ENCODE measurements at regions not wholly inside any gene's neighbourhood (a gene's known extent, or its start where the extent isn't known, plus 50 kb on each side); places are given as distances from the start of the nearest gene placed in this dataset.

DNA sequence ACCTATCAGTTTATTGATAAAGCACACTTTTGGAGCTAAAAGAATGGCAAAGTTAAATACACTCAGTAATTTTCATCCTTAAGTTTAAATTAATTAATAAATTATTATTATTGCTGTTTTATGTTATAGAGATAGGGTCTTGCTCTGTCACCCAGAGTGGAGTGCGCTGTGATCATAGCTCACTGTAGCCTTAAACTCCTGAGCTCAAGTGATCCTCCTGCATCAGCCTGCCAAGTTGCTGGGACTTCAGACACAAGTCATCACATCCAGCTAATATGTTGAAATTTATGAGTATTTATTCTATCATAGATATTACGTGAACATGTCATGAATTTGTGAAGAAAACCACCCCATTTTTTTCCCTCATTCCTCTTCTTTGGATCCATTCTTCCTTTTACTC lies 64.2 kb downstream of the GJA1 start:
- DNase-seq, result no peak

DNA sequence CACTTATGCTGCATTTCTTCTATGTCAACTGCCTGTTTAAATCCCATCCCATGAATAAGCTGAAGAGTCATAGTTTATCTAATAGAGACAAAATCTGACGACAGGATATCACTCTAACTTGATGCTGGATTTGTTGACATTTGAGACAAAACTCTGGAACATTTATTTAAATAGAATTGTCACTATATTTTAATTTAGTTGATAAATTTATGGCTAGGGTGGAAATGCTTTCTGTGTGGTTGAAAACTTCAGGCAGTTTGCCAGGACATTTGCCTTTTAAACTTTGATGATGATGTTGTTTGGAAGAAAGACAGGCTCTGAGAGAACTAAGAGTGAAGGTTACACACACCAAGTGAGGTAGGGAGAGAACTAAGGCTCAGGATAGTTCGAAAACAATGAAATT lies 68.1 kb downstream of the GJA1 start:
- DNase-seq, result no peak

DNA sequence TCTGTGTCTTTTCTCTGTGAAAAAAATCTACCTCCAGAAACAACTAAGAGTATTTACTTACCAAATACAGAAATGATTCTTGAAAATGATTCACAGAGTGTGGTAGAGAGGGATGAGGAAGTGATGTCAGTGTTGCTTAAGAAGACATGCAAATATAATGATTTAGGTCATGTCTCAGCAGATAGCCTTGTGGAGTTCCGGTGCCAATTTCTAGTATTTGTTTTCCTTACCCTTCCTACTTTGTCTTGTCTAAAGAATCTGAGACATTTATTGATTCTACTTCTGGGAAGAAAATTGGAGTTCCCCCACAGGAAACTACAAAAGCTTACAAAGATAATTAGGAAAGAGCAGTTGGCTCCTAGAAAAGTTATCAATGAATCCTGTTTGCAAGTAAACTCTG lies 68.8 kb downstream of the GJA1 start:
- no peak for DNase-seq

DNA sequence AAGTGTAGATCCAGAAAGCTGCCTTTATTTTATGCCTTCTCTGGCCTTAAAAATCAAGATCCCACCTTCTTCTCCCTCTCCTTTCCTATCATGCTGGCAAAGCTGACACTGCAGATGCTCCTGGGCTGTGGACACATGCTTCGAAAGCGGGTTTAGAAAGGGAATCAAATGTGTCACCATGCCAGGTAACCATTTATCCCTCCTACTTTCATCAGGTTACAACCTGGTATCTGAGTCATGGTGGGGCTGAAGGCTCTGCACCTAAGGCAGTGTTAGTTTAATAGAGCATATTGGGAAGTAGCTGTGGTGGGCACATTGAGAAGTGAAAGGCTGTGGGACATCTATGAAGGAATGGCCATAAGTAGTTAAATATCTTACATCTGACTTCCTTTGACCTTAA lies 69.8 kb downstream of the GJA1 start:
- no peak for DNase-seq

DNA sequence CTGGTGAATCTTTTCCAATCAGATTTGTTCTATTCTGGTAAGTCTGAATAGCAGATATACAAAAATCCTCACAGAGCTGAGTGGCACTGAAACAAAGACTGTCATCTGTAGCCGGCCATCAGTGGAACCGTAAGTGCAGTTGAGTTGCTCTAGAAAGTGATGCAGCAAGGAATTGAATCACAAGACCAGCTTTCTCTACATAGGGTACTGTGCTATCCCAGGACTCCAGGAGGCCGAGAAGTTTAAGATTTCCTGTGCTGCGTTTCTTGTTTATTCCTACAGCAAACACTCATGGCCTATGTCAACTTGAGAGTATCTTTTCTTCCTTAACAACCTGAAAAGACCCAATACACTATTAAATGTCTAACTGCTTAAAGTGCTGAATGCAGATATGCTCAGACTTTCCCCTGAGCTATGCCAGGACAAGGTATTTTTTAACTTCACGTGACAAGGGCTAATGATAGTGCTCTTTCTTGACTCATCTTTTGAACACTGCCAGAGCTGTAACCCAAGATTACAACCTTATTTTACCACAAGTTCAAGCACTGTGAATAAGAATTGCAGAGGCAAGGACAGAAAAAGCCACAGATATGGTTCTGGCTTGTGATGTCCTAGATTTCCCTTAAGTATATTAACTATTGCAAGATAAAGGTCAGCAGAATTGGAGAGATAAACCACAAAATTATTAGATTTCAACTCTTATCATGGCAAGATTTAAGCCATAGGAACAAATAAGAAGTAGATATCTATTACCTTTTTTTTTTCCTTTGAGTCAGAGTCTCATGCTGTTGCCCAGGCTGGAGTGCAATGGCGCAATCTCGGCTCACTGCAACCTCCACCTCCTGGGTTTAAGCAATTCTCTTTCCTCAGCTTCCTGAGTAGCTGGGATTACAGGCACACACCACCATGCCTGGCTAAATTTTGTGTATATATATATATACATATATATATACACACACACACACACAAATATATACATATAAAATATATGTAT lies 71.6 kb downstream of the GJA1 start:
- DNase-seq, result no peak

DNA sequence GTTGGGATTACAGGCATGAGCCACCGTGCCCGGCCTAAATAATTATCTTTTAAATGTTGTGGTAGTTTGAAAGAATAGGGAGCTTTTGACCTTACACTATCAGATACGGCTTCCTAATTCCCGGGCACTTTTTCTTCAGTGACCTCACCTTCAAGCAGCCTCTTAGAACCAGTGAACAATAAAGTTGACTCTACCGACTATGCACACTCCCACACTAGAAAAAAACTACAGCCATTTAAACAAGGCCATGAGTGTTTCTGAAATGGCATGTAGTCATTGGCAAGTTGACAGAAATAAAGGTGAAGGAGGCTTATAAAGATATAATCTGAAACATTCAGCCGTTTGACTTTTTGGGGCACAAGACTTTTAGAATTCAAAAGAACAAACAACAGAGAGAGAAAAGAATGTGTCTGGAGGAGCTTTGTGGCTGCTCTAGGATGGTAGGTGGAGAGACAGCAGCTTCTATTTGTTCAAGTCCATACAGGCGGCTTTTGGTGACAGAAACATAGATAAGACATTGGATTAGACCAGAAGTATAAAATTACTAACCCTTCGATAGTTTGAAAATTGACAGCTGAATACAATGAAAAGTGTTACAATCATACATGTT lies 75.2 kb downstream of the GJA1 start:
- no peak for DNase-seq

DNA sequence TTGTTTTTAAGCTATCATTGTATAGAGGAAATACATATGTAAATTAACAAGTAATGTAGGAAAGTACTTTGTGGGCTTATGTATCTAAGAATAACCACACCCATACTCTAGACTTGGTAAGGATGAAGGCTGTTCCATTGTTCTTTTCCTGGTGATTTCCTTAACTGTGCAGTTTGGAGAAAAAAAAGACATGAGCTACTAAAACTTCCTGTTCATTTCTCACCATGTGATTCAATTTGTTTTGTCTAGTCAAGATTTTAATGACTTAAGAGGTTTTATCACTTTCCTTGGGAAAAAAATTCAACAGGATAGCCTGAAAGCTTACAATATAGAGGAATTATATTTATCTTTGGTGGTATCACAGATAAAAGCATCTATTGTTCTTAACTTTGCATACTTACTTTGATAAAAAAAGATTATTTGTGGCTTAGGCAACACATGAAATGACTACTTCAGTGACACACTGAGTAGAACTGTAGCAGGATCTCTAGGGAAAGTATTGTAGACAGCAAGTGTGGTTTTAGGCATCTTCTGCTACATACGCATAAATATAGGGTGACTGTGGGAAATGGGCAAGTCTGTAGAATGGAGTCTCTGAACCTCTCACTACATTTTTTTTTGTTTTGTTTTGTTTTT lies 80.3 kb downstream of the GJA1 start:
- no peak for DNase-seq

DNA sequence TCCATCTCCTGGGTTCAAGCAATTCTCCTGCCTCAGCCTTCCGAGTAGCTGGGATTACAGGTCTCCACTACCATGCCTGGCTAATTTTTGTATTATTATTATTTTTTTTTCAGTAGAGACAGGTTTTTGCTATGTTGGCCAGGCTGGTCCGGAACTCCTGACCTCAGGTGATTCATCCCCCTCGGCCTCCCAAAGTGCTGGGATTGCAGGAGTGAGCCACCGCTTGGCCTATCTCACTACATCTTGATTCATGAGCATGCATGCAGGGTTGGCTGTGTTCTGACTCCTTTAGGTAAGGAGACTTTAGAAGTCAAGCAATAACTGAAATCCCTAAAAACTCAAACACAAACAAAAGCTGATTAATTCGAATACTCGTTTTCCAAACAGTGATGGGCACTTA lies 80.9 kb downstream of the GJA1 start:
- DNase-seq, result no peak

DNA sequence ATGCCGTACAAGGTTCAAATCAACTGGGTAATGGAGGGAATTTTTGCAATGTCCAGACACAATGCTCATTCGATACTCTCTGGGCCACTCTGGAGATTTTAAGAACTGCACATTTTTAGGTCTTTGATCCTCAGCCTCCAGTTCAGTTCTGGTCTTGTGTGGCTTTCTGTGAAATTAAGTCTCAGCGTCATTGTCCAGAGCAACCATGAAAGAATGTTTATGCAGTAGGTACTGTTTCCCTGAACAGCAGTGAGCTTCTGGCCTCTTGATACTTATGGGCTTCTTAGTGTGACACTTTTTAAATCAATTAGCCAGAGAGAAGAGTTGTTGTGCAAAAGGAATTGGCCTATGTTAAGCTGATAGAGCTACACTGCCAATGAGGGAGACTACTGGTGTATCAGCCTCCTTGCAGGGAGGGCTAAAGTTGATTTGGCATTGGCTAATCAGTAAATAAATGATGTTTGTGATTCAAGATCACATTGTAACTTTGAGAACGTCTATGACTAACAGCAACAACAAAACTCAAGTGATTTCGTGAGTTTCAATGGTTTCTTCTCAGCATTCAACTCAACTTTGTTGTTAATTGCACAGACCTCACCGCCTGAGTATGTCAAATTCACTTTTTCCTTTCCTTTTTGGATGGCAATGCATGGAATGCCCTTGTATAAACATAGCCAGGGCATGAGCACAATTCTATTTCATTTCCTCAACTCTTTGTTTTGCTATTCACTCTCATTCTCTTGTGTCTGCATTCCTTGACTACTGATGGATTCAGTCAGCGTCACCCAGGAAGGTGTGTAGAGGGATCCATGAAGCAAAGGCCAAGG lies 85.1 kb downstream of the GJA1 start:
- no peak for DNase-seq

DNA sequence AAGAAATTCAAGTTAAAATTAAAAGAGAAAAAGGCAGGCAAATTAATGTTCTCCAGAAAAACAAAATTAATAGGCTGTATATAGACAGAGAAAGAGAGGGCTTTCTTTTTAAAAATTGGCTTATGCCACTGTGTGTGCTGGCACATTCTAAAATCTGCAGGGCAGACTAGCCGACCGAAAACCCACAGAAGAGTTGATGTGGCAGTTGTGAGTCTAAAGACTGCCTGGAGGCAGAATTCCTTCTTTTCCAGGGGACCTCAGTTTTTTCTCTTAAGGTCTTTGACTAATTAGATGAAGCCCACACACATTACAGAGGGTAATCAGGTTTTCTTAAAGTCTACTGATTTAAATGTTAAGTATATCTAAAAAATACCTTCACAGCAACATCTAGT lies 85.7 kb downstream of the GJA1 start:
- no peak for DNase-seq

DNA sequence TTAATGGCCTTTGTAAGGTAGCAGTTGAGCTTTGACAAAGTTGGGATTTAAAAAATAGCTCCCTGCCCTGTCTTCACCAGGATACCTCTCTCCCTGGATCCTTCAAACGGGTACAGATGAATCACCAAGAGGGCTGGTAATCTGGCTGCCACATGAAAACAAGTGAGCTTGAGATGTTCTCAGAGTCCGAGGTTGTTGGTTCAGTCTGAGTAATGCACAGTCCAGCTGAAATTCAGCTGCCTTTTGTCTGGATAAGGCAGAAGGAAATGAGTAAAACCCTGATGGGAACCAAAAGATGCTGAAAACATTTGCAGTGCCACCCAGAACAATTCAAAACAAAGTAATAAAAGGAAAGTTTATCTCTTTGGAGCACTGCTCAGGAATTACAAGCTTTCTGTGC lies 86.8 kb downstream of the GJA1 start:
- DNase-seq, result no peak

DNA sequence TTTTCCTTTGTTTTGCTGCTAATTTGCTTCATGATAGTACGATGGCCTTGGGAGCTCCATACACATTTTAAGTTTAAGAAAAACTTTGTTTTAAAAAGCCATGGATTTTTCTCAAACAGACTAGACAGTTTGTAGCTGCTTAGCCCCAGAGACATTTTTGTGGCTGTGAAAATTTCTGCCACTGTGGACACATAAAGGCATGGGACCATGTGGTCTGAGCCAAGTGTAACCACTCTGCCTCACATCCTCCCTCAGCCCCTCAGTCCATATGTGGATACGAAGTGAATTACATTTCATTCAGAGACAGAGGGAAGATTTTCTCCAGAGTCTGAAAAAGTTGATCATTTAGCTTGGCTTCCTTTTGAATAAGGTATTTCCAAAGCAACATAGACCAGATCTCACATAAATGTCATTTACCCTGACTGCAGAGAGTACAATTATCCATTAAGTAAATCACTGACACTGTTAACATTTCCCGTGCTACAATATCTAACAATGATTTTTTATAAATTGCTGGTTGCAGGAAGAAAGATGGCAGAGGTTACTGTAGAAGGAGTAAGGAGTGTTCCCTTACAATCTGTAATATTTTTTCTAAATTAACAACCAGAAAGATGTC lies 87.4 kb downstream of the GJA1 start:
- DNase-seq, result no peak

DNA sequence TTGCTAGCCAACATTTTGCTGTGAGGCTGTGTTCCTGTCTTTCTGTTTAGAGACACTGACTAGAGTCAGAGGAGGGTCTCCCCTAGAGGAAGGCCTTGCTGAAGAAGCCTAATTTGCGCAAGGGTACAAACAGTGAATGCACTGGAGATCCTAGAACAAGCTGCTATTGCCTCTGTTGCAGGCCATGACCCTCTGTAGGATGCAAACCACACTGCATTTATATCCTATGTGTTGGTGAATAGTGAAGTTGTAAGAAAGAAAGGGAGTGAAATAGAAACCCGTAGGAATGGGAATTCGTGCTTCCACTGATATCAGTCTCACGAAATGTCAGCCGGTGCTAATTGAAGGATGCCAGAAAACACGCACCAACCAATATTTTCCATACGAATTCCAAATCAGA lies 88.2 kb downstream of the GJA1 start:
- DNase-seq, result no peak

DNA sequence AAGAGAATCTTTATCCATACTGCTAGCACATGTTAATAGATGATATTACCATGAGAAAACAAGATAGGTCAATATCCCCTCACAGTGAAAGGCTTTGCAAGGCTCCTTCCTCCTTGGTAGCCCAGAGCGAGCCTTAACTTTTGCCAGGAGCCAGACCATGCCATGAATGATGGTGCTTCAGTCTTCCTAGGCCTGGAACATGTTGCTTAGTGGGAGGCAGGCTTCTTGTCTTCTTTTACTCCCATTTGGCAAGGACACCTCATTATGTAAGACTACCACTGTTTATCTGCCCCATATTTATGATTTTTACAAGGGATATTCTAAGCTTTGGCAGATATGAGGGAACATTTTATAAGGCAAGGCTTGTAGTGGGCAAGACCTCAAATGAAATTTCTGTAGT lies 90.8 kb downstream of the GJA1 start:
- DNase-seq, result no peak

DNA sequence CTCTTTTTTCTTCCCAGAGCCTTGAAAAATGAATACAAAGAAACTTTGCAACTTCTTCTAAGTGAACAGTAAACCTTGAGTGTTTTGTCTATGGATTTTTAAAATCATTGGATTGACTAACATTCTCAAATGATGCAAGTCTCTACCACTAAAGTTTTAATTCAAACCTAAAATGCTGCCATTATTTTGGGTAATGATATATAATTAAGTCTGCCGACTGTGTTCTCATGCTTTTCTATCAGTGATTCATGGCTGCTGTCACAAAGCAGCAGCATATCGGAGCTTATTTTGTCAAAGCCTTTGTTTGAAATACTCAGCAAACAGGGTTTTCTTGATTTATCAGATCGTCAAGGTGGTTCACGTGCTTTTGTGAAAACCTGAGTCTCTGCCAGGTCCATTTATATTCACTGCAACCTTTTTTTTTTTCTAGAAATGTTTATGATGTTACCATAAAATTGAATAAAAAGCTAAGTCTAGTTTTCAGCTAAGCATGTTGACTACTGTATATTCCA lies 96.3 kb downstream of the GJA1 start:
- no peak for DNase-seq

DNA sequence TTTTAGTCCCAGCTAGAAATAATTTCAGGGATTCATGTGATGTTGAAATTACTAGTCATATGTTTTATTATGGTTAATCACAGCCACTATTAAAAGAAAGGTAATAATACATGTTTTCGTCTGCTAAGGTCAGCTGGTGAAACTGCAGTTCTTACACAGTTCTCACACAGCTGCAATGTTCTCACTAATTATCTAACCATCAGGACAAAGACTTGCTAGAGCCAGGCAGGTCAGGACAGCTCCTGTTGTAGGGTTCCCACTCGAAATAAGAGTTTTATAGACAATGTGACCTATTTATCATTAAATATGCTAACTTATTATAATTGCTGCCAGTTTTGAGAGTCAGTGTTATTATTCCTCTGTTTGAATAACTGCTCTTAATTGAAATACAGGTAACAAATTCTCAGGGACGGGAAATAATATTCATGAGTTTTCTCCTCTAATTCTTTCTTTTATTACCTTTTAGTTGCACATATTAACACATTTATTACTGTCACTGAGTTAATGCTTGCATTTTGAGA lies 97.9 kb downstream of the GJA1 start:
- DNase-seq, result no peak

DNA sequence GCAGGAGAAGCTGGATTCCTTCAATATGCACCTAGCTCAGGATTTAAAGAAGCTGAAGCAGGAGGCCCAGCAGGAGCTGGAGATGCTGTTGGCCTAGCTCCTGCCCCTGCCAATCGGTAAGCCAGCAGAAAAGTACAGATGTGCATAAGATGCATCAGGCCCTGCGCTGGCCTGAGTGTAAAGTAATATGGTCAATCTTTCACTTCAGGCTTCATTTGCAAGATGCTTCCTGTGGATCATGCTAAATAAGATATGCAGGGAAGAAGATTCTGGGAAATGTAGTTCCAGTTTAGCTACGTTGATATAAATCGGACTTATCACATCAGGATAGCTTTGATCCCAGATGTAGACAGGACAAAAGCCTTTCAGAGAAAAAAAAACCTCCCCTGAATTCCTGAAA lies 100.3 kb downstream of the GJA1 start:
- no peak for DNase-seq

DNA sequence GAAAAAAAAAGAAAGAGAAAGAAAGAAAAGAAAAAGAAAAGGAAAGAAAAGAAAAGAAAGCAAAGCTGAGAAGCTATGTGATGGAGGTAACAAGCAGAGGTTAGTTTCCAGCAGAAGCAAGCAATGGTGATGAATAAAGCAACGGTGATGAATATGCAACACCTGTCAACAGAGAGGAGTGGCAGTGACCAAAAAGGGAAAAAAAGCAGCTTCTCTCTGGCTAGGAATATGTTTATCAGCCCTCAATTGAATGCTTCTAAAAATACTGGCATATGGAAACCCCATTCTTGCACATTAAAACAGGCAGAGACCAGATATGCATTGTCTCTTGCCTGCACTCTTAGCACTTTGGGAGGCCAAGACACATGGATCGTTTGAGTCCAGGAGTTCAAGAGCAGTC lies 100.9 kb downstream of the GJA1 start:
- no peak for DNase-seq

DNA sequence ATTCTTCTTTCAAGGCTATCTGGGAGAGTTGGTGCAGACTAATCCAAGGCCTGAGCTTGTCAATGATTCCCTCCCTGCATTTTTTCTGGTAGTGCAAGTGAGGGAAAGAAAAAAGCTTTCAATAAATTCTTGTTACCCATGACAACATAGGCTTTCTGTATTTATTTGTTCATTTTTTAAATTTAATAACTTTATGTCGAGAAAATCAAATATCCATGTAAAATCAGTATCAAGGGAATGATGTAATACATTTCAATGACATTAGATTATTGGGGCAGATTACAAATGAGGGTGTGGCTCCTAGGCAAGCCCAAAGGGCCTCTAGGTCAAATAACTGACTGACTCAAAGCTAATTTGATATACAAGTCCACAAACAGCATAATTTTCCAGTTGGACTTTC lies 104.0 kb downstream of the GJA1 start:
- DNase-seq, result no peak

DNA sequence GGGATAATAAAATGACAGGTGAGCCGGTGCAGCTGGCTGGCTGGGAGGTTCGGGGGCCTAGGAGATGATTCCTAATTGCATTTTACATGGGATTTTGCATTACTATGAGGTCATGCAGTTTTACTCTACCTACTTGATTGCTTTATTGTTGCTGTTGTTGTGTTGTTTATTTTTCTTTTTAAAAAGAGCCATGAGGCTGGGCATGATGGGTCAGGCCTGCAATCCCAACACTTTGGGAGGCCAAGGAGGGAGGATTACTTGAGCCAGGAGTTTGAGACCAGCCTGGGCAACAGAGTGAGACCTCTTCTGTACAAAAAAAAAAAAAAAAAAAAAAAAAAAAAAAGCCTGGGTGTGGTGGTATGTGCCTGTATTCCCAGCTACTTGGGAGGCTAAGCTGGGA lies 104.8 kb downstream of the GJA1 start:
- no peak for DNase-seq

DNA sequence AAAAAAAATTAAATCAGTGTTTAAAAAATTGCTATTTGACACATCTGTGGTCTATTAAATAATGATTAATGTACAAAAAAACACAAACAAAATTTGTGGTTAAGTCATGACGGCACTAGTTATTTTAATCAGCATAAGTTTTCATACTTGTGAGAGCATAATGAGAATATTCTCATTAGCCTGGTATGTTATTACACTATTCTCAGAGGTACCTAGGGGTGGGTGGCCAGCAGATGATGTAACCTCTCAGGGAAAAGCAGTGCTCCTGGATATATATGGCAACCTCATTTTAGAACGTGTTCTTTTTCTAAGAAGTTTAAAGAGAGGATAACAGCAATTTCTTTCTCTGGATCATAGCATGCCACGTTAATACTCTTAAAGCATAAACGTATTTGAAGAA lies 109.2 kb downstream of the GJA1 start:
- no peak for DNase-seq

DNA sequence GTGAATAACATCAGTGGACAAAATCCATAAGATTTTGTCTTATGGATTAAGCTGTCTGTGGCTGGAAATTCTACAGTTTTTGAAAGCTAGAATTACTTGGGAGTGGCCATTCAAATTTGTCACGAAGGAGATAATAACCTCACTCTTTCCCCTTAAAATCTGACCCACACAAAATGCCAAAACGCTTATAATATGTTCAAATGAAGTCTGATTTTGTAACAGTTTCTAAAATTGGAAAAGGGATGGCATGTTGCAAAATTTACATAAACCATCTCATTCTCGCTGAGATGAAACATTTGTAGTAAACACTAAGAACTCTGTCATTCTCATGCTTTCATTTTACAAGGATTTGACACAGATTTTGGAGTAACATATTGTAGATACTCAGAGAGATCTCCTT lies 112.7 kb downstream of the GJA1 start:
- DNase-seq, result no peak

All from bone marrow (tissue), 2 donors.